ENCODE measurements at regions not wholly inside any gene's neighbourhood (a gene's known extent, or its start where the extent isn't known, plus 50 kb on each side); places are given as distances from the start of the nearest gene placed in this dataset.

DNA sequence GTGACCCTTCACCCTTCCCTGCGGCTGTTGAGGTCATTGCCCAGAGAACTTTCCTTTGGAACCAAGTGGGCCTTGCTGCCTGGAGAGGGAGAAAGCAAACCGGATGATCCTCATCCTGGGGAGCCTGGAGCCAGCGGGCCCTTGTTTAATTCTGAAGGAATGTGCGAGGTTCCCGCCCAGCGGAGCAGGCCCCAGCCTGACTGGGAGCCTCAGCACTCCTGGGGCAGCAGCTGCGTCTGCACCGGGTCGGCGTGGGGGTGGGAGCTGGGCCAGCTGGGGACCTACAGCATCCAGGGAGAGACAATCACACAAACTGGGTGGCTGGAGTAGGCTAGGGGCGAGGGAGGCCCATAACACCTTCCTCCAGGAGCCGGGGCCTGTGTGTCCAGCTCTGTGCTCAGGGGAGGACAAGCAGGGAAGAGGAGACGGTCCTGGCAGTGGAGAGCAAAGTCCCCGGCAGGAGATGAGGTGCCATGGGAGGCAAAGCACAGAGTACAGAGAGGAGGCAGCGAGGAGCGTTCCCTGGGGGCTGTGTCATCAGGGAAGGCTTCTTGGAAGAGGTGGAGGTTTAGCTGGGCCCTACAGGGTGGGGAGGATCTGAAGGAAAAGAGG is 61.9 kb upstream of the HAAO start:
- Histone ChIP-seq H3K4me3 (ENCODE audit: low read length in 2 of 2) (no peak overlapping the region), H3K4me1 (ENCODE audit: control insufficient read depth in 2 of 2, insufficient read depth in 2 of 2, low read length in 2 of 2) (peaks cover 0 to 22% of the 10 kb centered on the region in 2 donors), H3K9me3 (ENCODE audit: control insufficient read depth in 2 of 2, insufficient read depth in 1 of 2, low read length in 1 of 2) (peaks cover 0 to 5% of the 10 kb centered on the region in 2 donors), H3K27ac (ENCODE audit: low read depth in 1 of 2, low read length in 1 of 2) (no peak overlapping the region), H3K36me3 (ENCODE audit: control insufficient read depth in 2 of 2, insufficient read depth in 2 of 2, low read length in 1 of 2) (no peaks in the 10 kb centered on the region), H3K27me3 (ENCODE audit: control insufficient read depth in 2 of 2, insufficient read depth in 1 of 2, low read length in 1 of 2) (no peaks in the 10 kb centered on the region)
- no peak for DNase-seq (ENCODE audit: low read depth in 6 of 9, low spot score in 9 of 9)
- WGBS, result 97% methylated on average over 16 of the region's 16 CpGs

DNA sequence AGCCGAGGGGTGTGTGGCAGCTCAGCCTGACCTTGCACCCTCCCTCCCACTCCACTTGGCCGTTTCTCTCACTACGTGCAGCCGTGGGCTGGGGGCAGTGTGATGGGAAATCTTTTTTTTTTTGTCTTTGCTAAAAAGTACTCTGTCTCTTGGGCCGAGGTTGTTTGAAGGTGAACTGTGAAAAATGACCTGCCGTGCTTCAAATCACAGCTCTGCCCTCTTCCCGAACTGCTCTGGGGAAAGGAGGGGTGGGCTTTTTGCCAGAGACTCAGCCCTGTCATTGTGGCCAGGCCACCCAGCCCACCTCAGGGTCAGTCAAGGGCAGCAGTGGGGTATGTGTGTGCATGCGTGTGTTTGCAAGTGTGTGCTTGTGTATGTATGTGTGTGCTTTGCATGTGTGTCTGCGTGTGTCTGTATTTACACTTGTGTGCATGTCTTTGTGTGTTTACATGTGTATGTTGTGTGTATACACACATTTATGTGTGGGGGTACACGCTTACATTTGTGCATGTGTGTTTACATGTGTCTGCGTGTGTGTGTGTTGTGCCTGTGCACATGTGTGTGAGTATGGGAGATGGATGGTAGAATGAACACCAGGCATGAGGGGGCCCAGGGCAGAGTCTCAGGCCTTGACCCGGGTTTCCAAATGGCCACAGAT is 61.3 kb upstream of the HAAO start:
- 94% methylated on average over 12 of the region's 12 CpGs for WGBS
- H3K4me3 ChIP-seq (ENCODE audit: low read length in 2 of 2), result no peak overlapping the region
- H3K36me3 ChIP-seq (ENCODE audit: control insufficient read depth in 2 of 2, insufficient read depth in 2 of 2, low read length in 1 of 2), result no peaks in the 10 kb centered on the region
- H3K27ac ChIP-seq (ENCODE audit: low read depth in 1 of 2, low read length in 1 of 2), result no peak overlapping the region
- peaks cover 0 to 22% of the 10 kb centered on the region in 2 donors for H3K4me1 ChIP-seq (ENCODE audit: control insufficient read depth in 2 of 2, insufficient read depth in 2 of 2, low read length in 2 of 2)
- DNase-seq (ENCODE audit: low read depth in 6 of 9, low spot score in 9 of 9), result no peak
- H3K9me3 ChIP-seq (ENCODE audit: control insufficient read depth in 2 of 2, insufficient read depth in 1 of 2, low read length in 1 of 2), result peaks cover 0 to 5% of the 10 kb centered on the region in 2 donors
- H3K27me3 ChIP-seq (ENCODE audit: control insufficient read depth in 2 of 2, insufficient read depth in 1 of 2, low read length in 1 of 2), result no peaks in the 10 kb centered on the region

DNA sequence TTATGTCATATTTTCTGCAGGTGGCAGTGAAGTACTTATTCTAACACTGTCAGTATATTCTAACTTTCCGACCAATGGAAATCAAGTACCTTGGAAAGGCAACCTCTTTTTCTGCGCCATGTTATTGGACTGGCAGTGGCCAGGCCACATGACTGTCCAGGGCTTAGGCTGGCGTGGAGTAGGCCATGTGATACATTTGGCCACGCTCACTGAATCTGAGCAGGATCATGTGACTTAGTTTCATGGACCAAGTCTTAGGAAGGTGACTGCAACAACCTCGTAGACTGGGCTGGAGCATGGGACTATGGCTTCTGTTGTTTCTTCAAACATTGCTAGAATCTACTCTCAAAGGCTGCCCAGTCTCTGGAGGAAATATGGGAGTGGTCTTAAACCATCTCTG is 60.4 kb upstream of the HAAO start:
- DNase-seq (ENCODE audit: low read depth in 6 of 9, low spot score in 9 of 9), result no peak
- Histone ChIP-seq H3K9me3 (ENCODE audit: control insufficient read depth in 2 of 2, insufficient read depth in 1 of 2, low read length in 1 of 2) (peaks cover 0 to 2% of the 10 kb centered on the region in 2 donors), H3K27ac (ENCODE audit: low read depth in 1 of 2, low read length in 1 of 2) (no peak overlapping the region), H3K4me3 (ENCODE audit: low read length in 2 of 2) (no peak overlapping the region), H3K36me3 (ENCODE audit: control insufficient read depth in 2 of 2, insufficient read depth in 2 of 2, low read length in 1 of 2) (no peaks in the 10 kb centered on the region), H3K27me3 (ENCODE audit: control insufficient read depth in 2 of 2, insufficient read depth in 1 of 2, low read length in 1 of 2) (no peaks in the 10 kb centered on the region), H3K4me1 (ENCODE audit: control insufficient read depth in 2 of 2, insufficient read depth in 2 of 2, low read length in 2 of 2) (peaks cover 0 to 18% of the 10 kb centered on the region in 2 donors)
- WGBS, result 98% methylated on average over 5 of the region's 5 CpGs

DNA sequence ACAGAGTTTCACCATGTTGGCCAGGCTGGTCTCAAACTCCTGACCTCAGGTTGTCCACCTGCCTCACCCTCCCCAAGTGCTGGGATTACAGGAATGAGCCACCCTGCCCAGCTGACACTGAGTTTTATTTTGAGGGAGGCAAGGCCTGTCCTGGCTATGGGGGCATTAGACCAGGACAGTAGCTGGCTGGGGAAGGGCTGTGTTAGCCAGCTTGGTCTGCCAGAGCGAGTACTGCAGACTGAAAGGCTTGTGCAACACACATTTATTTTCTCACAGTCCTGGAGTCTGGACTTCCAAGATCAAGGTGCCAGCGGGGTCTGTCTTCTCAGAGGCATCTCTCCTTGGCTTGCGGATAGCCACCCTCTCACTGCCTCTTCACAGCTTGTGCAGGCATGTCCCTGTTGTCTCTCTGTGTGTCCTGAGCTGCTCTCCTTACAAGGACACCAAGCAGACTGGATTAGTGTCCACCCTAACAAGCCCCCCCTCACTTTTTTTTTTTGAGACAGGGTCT is 59.4 kb upstream of the HAAO start:
- 98% methylated on average over 3 of the region's 3 CpGs for WGBS
- no peak for DNase-seq (ENCODE audit: low read depth in 6 of 9, low spot score in 9 of 9)
- no peak overlapping the region for H3K27ac ChIP-seq (ENCODE audit: low read depth in 1 of 2, low read length in 1 of 2)
- no peaks in the 10 kb centered on the region for H3K36me3 ChIP-seq (ENCODE audit: control insufficient read depth in 2 of 2, insufficient read depth in 2 of 2, low read length in 1 of 2)
- no peaks in the 10 kb centered on the region for H3K9me3 ChIP-seq (ENCODE audit: control insufficient read depth in 2 of 2, insufficient read depth in 1 of 2, low read length in 1 of 2)
- no peaks in the 10 kb centered on the region for H3K27me3 ChIP-seq (ENCODE audit: control insufficient read depth in 2 of 2, insufficient read depth in 1 of 2, low read length in 1 of 2)
- no peak overlapping the region for H3K4me3 ChIP-seq (ENCODE audit: low read length in 2 of 2)
- H3K4me1 ChIP-seq (ENCODE audit: control insufficient read depth in 2 of 2, insufficient read depth in 2 of 2, low read length in 2 of 2), result peaks cover 0 to 11% of the 10 kb centered on the region in 2 donors

DNA sequence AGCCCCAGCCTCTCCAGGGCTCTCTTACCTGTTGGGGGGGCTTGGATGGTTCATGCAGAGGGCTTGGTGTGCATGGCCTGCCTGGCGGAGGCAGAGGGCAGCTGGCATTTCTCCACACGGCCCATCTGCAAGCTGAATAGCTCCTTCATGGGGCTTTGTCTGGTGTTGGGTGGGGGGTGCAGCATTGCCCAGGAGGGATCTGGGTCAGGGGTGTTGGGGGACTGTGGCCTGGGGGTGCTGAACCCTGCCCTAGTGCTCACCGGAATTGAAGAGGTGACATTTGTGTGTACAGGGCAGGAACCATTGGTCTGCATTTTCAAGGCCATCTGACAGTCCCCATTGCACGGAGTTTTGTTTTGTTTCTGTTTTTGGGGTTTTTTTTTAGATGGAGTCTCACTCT is 58.8 kb upstream of the HAAO start:
- H3K27ac ChIP-seq (ENCODE audit: low read depth in 1 of 2, low read length in 1 of 2), result no peak overlapping the region
- H3K4me3 ChIP-seq (ENCODE audit: low read length in 2 of 2), result no peak overlapping the region
- H3K9me3 ChIP-seq (ENCODE audit: control insufficient read depth in 2 of 2, insufficient read depth in 1 of 2, low read length in 1 of 2), result no peaks in the 10 kb centered on the region
- no peaks in the 10 kb centered on the region for H3K36me3 ChIP-seq (ENCODE audit: control insufficient read depth in 2 of 2, insufficient read depth in 2 of 2, low read length in 1 of 2)
- H3K27me3 ChIP-seq (ENCODE audit: control insufficient read depth in 2 of 2, insufficient read depth in 1 of 2, low read length in 1 of 2), result no peaks in the 10 kb centered on the region
- peaks cover 0 to 5% of the 10 kb centered on the region in 2 donors for H3K4me1 ChIP-seq (ENCODE audit: control insufficient read depth in 2 of 2, insufficient read depth in 2 of 2, low read length in 2 of 2)
- DNase-seq (ENCODE audit: low read depth in 6 of 9, low spot score in 9 of 9), result no peak
- WGBS, result 75% methylated on average over 4 of the region's 4 CpGs

DNA sequence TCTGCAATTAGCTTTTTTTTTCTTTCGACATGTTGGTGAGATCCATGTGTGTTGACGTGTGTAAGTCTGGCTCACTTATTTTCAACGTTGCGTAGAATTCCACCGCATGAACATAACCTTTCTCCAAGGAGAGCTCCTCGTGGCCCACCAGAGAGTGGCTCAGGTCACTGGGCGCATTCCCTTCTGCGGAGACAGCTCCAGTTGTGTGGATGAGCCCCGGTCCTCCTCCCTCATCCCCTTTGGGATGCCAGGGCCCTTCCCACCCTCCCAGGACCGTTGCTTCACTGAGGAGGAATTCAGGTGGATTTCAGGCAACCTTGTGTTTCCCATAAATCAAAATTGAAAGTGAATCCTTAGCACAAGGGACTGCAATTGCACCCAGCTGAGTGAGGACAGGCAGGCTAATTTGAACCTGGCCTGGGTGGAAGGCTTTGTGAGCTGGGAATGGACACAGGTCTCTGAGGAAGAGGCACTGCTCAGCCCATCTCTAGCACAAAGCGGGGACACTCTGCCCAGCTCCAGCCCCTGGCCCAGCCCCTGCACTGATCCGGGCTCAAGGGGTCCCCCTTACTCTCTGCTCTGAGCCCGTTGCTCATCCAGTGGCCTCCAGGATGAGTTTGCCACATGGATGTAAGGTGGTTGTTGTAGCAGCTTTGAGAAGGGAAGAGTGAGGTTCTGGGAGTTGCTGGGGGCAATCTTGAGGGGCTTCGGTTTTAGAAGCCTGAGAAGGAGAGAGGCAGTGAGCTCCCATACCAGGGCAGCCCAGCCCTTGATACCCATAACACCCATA is 57.8 kb upstream of the HAAO start:
- Histone ChIP-seq H3K27me3 (ENCODE audit: control insufficient read depth in 2 of 2, insufficient read depth in 1 of 2, low read length in 1 of 2) (no peaks in the 10 kb centered on the region), H3K27ac (ENCODE audit: low read depth in 1 of 2, low read length in 1 of 2) (no peak overlapping the region), H3K4me3 (ENCODE audit: low read length in 2 of 2) (no peak overlapping the region), H3K9me3 (ENCODE audit: control insufficient read depth in 2 of 2, insufficient read depth in 1 of 2, low read length in 1 of 2) (no peaks in the 10 kb centered on the region), H3K36me3 (ENCODE audit: control insufficient read depth in 2 of 2, insufficient read depth in 2 of 2, low read length in 1 of 2) (no peaks in the 10 kb centered on the region), H3K4me1 (ENCODE audit: control insufficient read depth in 2 of 2, insufficient read depth in 2 of 2, low read length in 2 of 2) (peaks cover 0 to 3% of the 10 kb centered on the region in 2 donors)
- WGBS, result 90% methylated on average over 14 of the region's 14 CpGs
- DNase-seq (ENCODE audit: low read depth in 6 of 9, low spot score in 9 of 9), result no peak

DNA sequence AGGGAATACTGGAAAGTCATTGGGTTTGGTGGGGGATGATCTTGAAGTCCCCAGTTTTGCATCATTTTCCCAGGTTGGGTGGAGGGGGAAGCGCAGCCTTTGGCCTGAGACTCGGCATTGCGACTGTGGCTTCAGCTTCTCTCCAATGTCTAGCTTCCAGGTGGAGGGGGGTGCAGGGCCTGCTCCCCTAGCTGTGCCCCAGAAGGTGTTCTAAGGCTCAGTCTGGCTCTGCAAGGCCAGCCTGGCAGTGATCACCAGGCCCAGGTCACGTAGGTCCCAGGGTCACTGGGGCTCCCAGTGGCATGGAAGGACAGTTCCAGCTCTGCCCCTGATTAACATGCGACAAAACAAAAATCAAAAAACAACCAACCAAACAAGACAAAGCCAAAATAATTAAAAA is 56.9 kb upstream of the HAAO start:
- over 99% methylated on average over 5 of the region's 5 CpGs for WGBS
- DNase-seq (ENCODE audit: low read depth in 6 of 9, low spot score in 9 of 9), result no peak
- Histone ChIP-seq H3K4me1 (ENCODE audit: control insufficient read depth in 2 of 2, insufficient read depth in 2 of 2, low read length in 2 of 2) (peaks cover 0 to 6% of the 10 kb centered on the region in 2 donors), H3K9me3 (ENCODE audit: control insufficient read depth in 2 of 2, insufficient read depth in 1 of 2, low read length in 1 of 2) (no peaks in the 10 kb centered on the region), H3K27ac (ENCODE audit: low read depth in 1 of 2, low read length in 1 of 2) (no peak overlapping the region), H3K4me3 (ENCODE audit: low read length in 2 of 2) (no peak overlapping the region), H3K27me3 (ENCODE audit: control insufficient read depth in 2 of 2, insufficient read depth in 1 of 2, low read length in 1 of 2) (no peaks in the 10 kb centered on the region), H3K36me3 (ENCODE audit: control insufficient read depth in 2 of 2, insufficient read depth in 2 of 2, low read length in 1 of 2) (no peaks in the 10 kb centered on the region)

DNA sequence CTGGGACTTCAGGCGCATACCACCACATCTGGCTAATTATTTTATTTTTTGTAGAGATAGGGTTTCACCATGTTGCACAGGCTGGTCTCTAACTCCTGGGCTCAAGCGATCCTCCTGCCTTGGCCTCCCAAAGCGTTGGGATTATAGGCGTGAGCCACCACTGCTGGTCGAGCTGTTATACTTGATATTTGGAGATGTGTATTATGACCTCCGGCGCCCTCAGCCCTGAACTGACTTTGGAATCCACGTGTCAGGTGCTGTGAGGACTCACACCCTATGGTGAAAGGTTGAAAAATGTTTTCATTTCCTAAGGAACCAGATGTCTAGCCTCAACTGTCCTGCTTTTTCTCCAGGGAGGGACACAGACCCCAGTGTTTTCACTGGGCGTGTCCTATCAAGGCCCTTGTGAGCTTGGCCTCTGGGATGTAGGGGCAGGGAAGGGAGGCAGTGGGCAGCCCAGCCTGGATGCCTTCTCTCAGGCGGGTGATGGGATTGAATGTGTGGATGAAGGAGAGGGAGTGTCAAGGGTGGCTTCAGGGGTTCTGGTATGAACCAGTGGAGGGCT is 56.4 kb upstream of the HAAO start:
- DNase-seq (ENCODE audit: low read depth in 6 of 9, low spot score in 9 of 9), result no peak
- 98% methylated on average over 10 of the region's 10 CpGs for WGBS
- no peaks in the 10 kb centered on the region for H3K9me3 ChIP-seq (ENCODE audit: control insufficient read depth in 2 of 2, insufficient read depth in 1 of 2, low read length in 1 of 2)
- no peak overlapping the region for H3K4me3 ChIP-seq (ENCODE audit: low read length in 2 of 2)
- no peaks in the 10 kb centered on the region for H3K27me3 ChIP-seq (ENCODE audit: control insufficient read depth in 2 of 2, insufficient read depth in 1 of 2, low read length in 1 of 2)
- H3K36me3 ChIP-seq (ENCODE audit: control insufficient read depth in 2 of 2, insufficient read depth in 2 of 2, low read length in 1 of 2), result no peaks in the 10 kb centered on the region
- H3K4me1 ChIP-seq (ENCODE audit: control insufficient read depth in 2 of 2, insufficient read depth in 2 of 2, low read length in 2 of 2), result peaks cover 0 to 6% of the 10 kb centered on the region in 2 donors
- no peak overlapping the region for H3K27ac ChIP-seq (ENCODE audit: low read depth in 1 of 2, low read length in 1 of 2)

DNA sequence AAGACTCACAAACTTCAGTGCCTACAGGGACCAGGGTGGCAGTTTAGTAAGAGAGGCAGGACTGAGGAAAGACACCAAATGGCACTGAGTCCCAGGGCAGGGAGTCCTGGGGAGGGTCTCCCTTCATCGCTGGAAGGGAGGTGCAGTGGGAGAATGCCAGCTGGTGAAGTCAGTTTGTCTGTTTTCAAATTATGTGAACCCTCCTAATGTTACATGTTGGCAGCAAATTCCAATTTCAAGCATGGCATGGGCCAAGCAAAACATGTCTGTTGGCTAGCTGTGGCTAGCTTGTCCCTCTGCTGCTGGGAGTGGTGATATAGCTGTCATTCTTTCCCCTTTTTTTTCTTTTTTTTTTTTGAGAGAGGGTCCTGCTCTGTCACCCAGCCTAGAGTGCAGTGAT is 55.9 kb upstream of the HAAO start:
- DNase-seq (ENCODE audit: low read depth in 6 of 9, low spot score in 9 of 9), result no peak
- Histone ChIP-seq H3K4me3 (ENCODE audit: low read length in 2 of 2) (no peak overlapping the region), H3K27ac (ENCODE audit: low read depth in 1 of 2, low read length in 1 of 2) (no peak overlapping the region), H3K4me1 (ENCODE audit: control insufficient read depth in 2 of 2, insufficient read depth in 2 of 2, low read length in 2 of 2) (peaks cover 0 to 6% of the 10 kb centered on the region in 2 donors), H3K27me3 (ENCODE audit: control insufficient read depth in 2 of 2, insufficient read depth in 1 of 2, low read length in 1 of 2) (no peaks in the 10 kb centered on the region), H3K9me3 (ENCODE audit: control insufficient read depth in 2 of 2, insufficient read depth in 1 of 2, low read length in 1 of 2) (no peaks in the 10 kb centered on the region), H3K36me3 (ENCODE audit: control insufficient read depth in 2 of 2, insufficient read depth in 2 of 2, low read length in 1 of 2) (no peaks in the 10 kb centered on the region)
- WGBS, result 94% methylated on average over 1 of the region's 1 CpG

All from thymus (tissue), 11 donors.